ENCODE measurements at regions not wholly inside any gene's neighbourhood (a gene's known extent, or its start where the extent isn't known, plus 50 kb on each side); places are given as distances from the start of the nearest gene placed in this dataset.

GRCh38 chr4:130296448-130296847 lies 1200.5 kb downstream of the C4orf33 start:
- TF ChIP-seq CTCF (IDR thresholded peaks at IDR 0.05; ENCODE audit: low read depth, low read length): no peak
- TF ChIP-seq MYC (IDR thresholded peaks at IDR 0.05; ENCODE audit: low read depth, low read length): no peak
